ENCODE measurements at regions not wholly inside any gene's neighbourhood (a gene's known extent, or its start where the extent isn't known, plus 50 kb on each side); places are given as distances from the start of the nearest gene placed in this dataset.

GRCh38 chr2:134138115-134138514, 115.8 kb upstream of the MGAT5 start:
- Mint-ChIP-seq H3K9me3 (no peaks in the 10 kb centered on the region), H3K27me3 (no peaks in the 10 kb centered on the region), H3K4me3 (no peak overlapping the region), H3K36me3 (ENCODE audit: insufficient read depth) (peaks cover 4% of the 10 kb centered on the region), H3K4me1 (peaks cover 68% of the 10 kb centered on the region), H3K27ac (ENCODE audit: low read depth) (no peak overlapping the region)
- ATAC-seq (replicated peaks; ENCODE audit: extremely low read depth, poor library complexity, severe bottlenecking) = no peak
- DNase-seq (ENCODE audit: low spot score in 2 of 2) = no peak

- Mint-ChIP-seq H3K27me3 (no peaks in the 10 kb centered on the region), H3K36me3 (ENCODE audit: insufficient read depth) (peaks cover 4% of the 10 kb centered on the region), H3K4me3 (no peak overlapping the region), H3K27ac (ENCODE audit: low read depth) (peak overlapping the region; percentile 75), H3K4me1 (peaks cover 74% of the 10 kb centered on the region), H3K9me3 (no peaks in the 10 kb centered on the region)
- no peak for ATAC-seq (replicated peaks; ENCODE audit: extremely low read depth, poor library complexity, severe bottlenecking)
- DNase-seq (ENCODE audit: low spot score in 2 of 2) = no peak
Observed at GRCh38 chr2:134139611-134140010, 114.3 kb upstream of the MGAT5 start.

GRCh38 chr2:134140251-134140661, 113.6 kb upstream of the MGAT5 start:
- peak overlapping the region; percentile 75 for H3K27ac Mint-ChIP-seq (ENCODE audit: low read depth)
- H3K4me3 Mint-ChIP-seq = no peak overlapping the region
- ATAC-seq (replicated peaks; ENCODE audit: extremely low read depth, poor library complexity, severe bottlenecking) (no peak), DNase-seq (ENCODE audit: low spot score in 2 of 2) (no peak)
- no peaks in the 10 kb centered on the region for H3K9me3 Mint-ChIP-seq
- peaks cover 4% of the 10 kb centered on the region for H3K36me3 Mint-ChIP-seq (ENCODE audit: insufficient read depth)
- H3K4me1 Mint-ChIP-seq = peaks cover 80% of the 10 kb centered on the region
- no peaks in the 10 kb centered on the region for H3K27me3 Mint-ChIP-seq

- Mint-ChIP-seq H3K27me3 (no peaks in the 10 kb centered on the region), H3K36me3 (ENCODE audit: insufficient read depth) (peaks cover 6% of the 10 kb centered on the region), H3K9me3 (no peaks in the 10 kb centered on the region), H3K4me1 (peaks cover 91% of the 10 kb centered on the region), H3K27ac (ENCODE audit: low read depth) (peak overlapping the region; percentile 25), H3K4me3 (no peak overlapping the region)
- DNase-seq (ENCODE audit: low spot score in 2 of 2) = no peak
- peak; percentile 36 for ATAC-seq (replicated peaks; ENCODE audit: extremely low read depth, poor library complexity, severe bottlenecking)
Observed at GRCh38 chr2:134141598-134142340, 112.1 kb upstream of the MGAT5 start.

- H3K36me3 Mint-ChIP-seq (ENCODE audit: insufficient read depth) = peaks cover 6% of the 10 kb centered on the region
- ATAC-seq (replicated peaks; ENCODE audit: extremely low read depth, poor library complexity, severe bottlenecking) (peak; percentile 28), DNase-seq (ENCODE audit: low spot score in 2 of 2) (no peak)
- H3K9me3 Mint-ChIP-seq = no peaks in the 10 kb centered on the region
- H3K27me3 Mint-ChIP-seq = no peaks in the 10 kb centered on the region
- peaks cover 88% of the 10 kb centered on the region for H3K4me1 Mint-ChIP-seq
- peak overlapping the region; percentile 25 for H3K27ac Mint-ChIP-seq (ENCODE audit: low read depth)
- no peak overlapping the region for H3K4me3 Mint-ChIP-seq
Observed at GRCh38 chr2:134142341-134142738, 111.5 kb upstream of the MGAT5 start.

- H3K27ac Mint-ChIP-seq (ENCODE audit: low read depth) = peak overlapping the region; percentile 25
- no peaks in the 10 kb centered on the region for H3K27me3 Mint-ChIP-seq
- peaks cover 6% of the 10 kb centered on the region for H3K36me3 Mint-ChIP-seq (ENCODE audit: insufficient read depth)
- no peak for ATAC-seq (replicated peaks; ENCODE audit: extremely low read depth, poor library complexity, severe bottlenecking)
- no peaks in the 10 kb centered on the region for H3K9me3 Mint-ChIP-seq
- H3K4me1 Mint-ChIP-seq = peaks cover 85% of the 10 kb centered on the region
- no peak for DNase-seq (ENCODE audit: low spot score in 2 of 2)
- H3K4me3 Mint-ChIP-seq = no peak overlapping the region
Observed at GRCh38 chr2:134142903-134143302, 111.0 kb upstream of the MGAT5 start.

GRCh38 chr2:134143568-134143967, 110.3 kb upstream of the MGAT5 start:
- Mint-ChIP-seq H3K9me3 (no peaks in the 10 kb centered on the region), H3K27ac (ENCODE audit: low read depth) (peak overlapping the region; percentile 9), H3K4me1 (peaks cover 85% of the 10 kb centered on the region), H3K4me3 (no peak overlapping the region), H3K36me3 (ENCODE audit: insufficient read depth) (peaks cover 6% of the 10 kb centered on the region), H3K27me3 (no peaks in the 10 kb centered on the region)
- ATAC-seq (replicated peaks; ENCODE audit: extremely low read depth, poor library complexity, severe bottlenecking) (no peak), DNase-seq (ENCODE audit: low spot score in 2 of 2) (no peak)

- ATAC-seq (replicated peaks; ENCODE audit: extremely low read depth, poor library complexity, severe bottlenecking) (no peak), DNase-seq (ENCODE audit: low spot score in 2 of 2) (no peak)
- H3K27me3 Mint-ChIP-seq = no peaks in the 10 kb centered on the region
- H3K27ac Mint-ChIP-seq (ENCODE audit: low read depth) = peak overlapping the region; percentile 9
- peaks cover 79% of the 10 kb centered on the region for H3K4me1 Mint-ChIP-seq
- H3K9me3 Mint-ChIP-seq = no peaks in the 10 kb centered on the region
- H3K4me3 Mint-ChIP-seq = no peak overlapping the region
- H3K36me3 Mint-ChIP-seq (ENCODE audit: insufficient read depth) = peaks cover 4% of the 10 kb centered on the region
Observed at GRCh38 chr2:134144081-134144596, 109.7 kb upstream of the MGAT5 start.

- Mint-ChIP-seq H3K9me3 (no peaks in the 10 kb centered on the region), H3K36me3 (ENCODE audit: insufficient read depth) (peaks cover 4% of the 10 kb centered on the region), H3K27ac (ENCODE audit: low read depth) (peak overlapping the region; percentile 30), H3K4me1 (peaks cover 79% of the 10 kb centered on the region), H3K4me3 (no peak overlapping the region), H3K27me3 (no peaks in the 10 kb centered on the region)
- ATAC-seq (replicated peaks; ENCODE audit: extremely low read depth, poor library complexity, severe bottlenecking) = no peak
- DNase-seq (ENCODE audit: low spot score in 2 of 2) = no peak
Observed at GRCh38 chr2:134144651-134145050, 109.2 kb upstream of the MGAT5 start.

- Mint-ChIP-seq H3K27me3 (no peaks in the 10 kb centered on the region), H3K27ac (ENCODE audit: low read depth) (peak overlapping the region; percentile 30), H3K36me3 (ENCODE audit: insufficient read depth) (peaks cover 2% of the 10 kb centered on the region), H3K4me3 (no peak overlapping the region), H3K9me3 (no peaks in the 10 kb centered on the region), H3K4me1 (peaks cover 79% of the 10 kb centered on the region)
- no peak for ATAC-seq (replicated peaks; ENCODE audit: extremely low read depth, poor library complexity, severe bottlenecking)
- DNase-seq (ENCODE audit: low spot score in 2 of 2) = no peak
Observed at GRCh38 chr2:134145519-134145918, 108.4 kb upstream of the MGAT5 start.

- Mint-ChIP-seq H3K4me3 (no peak overlapping the region), H3K36me3 (ENCODE audit: insufficient read depth) (peaks cover 2% of the 10 kb centered on the region), H3K4me1 (peaks cover 72% of the 10 kb centered on the region), H3K27me3 (no peaks in the 10 kb centered on the region), H3K27ac (ENCODE audit: low read depth) (peak overlapping the region; percentile 50), H3K9me3 (no peaks in the 10 kb centered on the region)
- no peak for DNase-seq (ENCODE audit: low spot score in 2 of 2)
- no peak for ATAC-seq (replicated peaks; ENCODE audit: extremely low read depth, poor library complexity, severe bottlenecking)
Observed at GRCh38 chr2:134146161-134146560, 107.7 kb upstream of the MGAT5 start.

GRCh38 chr2:134146620-134147019, 107.3 kb upstream of the MGAT5 start:
- ATAC-seq (replicated peaks; ENCODE audit: extremely low read depth, poor library complexity, severe bottlenecking) (no peak), DNase-seq (ENCODE audit: low spot score in 2 of 2) (no peak)
- H3K4me1 Mint-ChIP-seq = peaks cover 69% of the 10 kb centered on the region
- no peaks in the 10 kb centered on the region for H3K27me3 Mint-ChIP-seq
- H3K4me3 Mint-ChIP-seq = no peak overlapping the region
- H3K27ac Mint-ChIP-seq (ENCODE audit: low read depth) = peak overlapping the region; percentile 50
- peaks cover 2% of the 10 kb centered on the region for H3K36me3 Mint-ChIP-seq (ENCODE audit: insufficient read depth)
- H3K9me3 Mint-ChIP-seq = no peaks in the 10 kb centered on the region

GRCh38 chr2:134148172-134148571, 105.7 kb upstream of the MGAT5 start:
- H3K9me3 Mint-ChIP-seq = peaks cover 6% of the 10 kb centered on the region
- no peak overlapping the region for H3K4me3 Mint-ChIP-seq
- H3K4me1 Mint-ChIP-seq = peaks cover 64% of the 10 kb centered on the region
- DNase-seq (ENCODE audit: low spot score in 2 of 2) (no peak), ATAC-seq (replicated peaks; ENCODE audit: extremely low read depth, poor library complexity, severe bottlenecking) (no peak)
- no peak overlapping the region for H3K27ac Mint-ChIP-seq (ENCODE audit: low read depth)
- H3K27me3 Mint-ChIP-seq = no peaks in the 10 kb centered on the region
- H3K36me3 Mint-ChIP-seq (ENCODE audit: insufficient read depth) = peaks cover 4% of the 10 kb centered on the region

Data from central memory CD8-positive, alpha-beta T cell (primary cell).